Activated T-helper 2 cell treated with anti-CD3 and anti-CD28 coated beads, Interferon-gamma antibody, Interleukin-2, Interleukin-4, amounts not matched to agents 10 μg/mL and 5 μg/mL and 100 μg/mL, durations not matched to agents 14 hours and 24 hours and 36 hours (primary cell): ENCODE measurements at regions not wholly inside any gene's neighbourhood (a gene's known extent, or its start where the extent isn't known, plus 50 kb on each side); places are given as distances from the start of the nearest gene placed in this dataset.

Experiments used
- DNase-seq: peaks from one replicate; pipeline ENCODE4 v3.0.0; 2021; ENCODE audit warnings: low spot score
- H3K27ac Mint-ChIP-seq: one replicate; pipeline ENCODE4 v1.8.0; 2021; ENCODE audit warnings: mixed read lengths
- H3K27me3 Mint-ChIP-seq: one replicate; pipeline ENCODE4 v1.8.0; 2021; ENCODE audit warnings: low read depth, mixed read lengths
- H3K36me3 Mint-ChIP-seq: one replicate; pipeline ENCODE4 v1.8.0; 2021; ENCODE audit warnings: low read depth, mixed read lengths
- H3K4me1 Mint-ChIP-seq: one replicate; pipeline ENCODE4 v1.8.0; 2021; ENCODE audit warnings: low read depth, mixed read lengths
- H3K4me3 Mint-ChIP-seq: one replicate; pipeline ENCODE4 v1.8.0; 2021; ENCODE audit warnings: low read depth, mild to moderate bottlenecking, moderate library complexity, mixed read lengths
- H3K9me3 Mint-ChIP-seq: one replicate; pipeline ENCODE4 v1.8.0; 2021; ENCODE audit warnings: mixed read lengths
- intact Hi-C: fragments of 100-400 bp; cut with micrococcal nuclease; formaldehyde crosslinking; loops from one replicate; pipeline ENCODE4 v1.15.1; 2023

DNA sequence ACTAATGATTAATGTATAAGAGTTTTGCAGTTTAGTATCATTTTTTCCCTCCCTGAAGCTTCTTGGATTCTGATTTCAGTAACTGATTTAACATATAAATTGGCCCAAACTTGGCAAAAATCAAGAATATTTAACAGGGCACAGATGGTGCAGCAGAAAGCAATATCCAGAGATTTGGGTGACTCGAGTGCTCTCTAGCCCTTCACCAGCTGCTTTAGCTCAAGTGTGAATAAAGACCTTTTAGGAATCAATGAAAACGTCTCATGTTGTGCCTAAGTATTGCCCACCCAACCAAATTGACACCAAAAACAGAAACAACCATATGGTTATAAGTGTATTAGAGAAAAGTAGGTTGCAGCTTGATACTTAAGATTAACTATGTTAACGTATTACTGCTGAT is 933.4 kb upstream of the PTPRD start:
- peaks cover 24% of the 10 kb centered on the region for H3K9me3 Mint-ChIP-seq
- H3K36me3 Mint-ChIP-seq = no peaks in the 10 kb centered on the region
- H3K27ac Mint-ChIP-seq = no peak overlapping the region
- no peaks in the 10 kb centered on the region for H3K27me3 Mint-ChIP-seq
- H3K4me1 Mint-ChIP-seq = no peaks in the 10 kb centered on the region
- no peak for DNase-seq
- intact Hi-C loops = no loop called here
- no peak overlapping the region for H3K4me3 Mint-ChIP-seq

DNA sequence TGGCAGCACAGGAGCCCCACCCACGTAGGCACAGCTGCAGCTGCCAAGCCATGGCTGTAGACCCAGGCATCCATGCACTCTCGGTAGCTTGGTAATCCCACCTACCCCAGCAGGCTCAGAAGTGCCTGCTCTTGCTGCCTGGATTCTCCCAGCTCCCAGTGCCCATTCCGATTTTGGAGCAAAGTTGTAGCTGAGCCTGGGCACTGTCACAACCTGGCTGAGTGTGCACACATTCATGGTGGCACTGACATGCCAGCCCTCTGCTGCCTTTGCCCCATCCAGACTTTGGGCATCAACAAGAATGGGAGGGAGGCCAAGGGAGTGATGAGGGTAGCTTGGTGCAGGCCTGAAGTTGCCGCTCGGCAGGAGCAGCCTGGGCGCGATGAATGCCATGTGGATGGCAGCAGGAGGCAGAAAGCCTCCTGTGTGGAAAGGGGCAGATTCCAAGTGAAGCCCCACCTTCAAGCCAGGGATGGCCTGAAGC is 936.6 kb upstream of the PTPRD start:
- intact Hi-C loops = no loop called here
- no peaks in the 10 kb centered on the region for H3K27me3 Mint-ChIP-seq
- DNase-seq = no peak
- peaks cover 25% of the 10 kb centered on the region for H3K9me3 Mint-ChIP-seq
- H3K36me3 Mint-ChIP-seq = no peaks in the 10 kb centered on the region
- H3K4me1 Mint-ChIP-seq = no peaks in the 10 kb centered on the region
- H3K4me3 Mint-ChIP-seq = no peak overlapping the region
- no peak overlapping the region for H3K27ac Mint-ChIP-seq

DNA sequence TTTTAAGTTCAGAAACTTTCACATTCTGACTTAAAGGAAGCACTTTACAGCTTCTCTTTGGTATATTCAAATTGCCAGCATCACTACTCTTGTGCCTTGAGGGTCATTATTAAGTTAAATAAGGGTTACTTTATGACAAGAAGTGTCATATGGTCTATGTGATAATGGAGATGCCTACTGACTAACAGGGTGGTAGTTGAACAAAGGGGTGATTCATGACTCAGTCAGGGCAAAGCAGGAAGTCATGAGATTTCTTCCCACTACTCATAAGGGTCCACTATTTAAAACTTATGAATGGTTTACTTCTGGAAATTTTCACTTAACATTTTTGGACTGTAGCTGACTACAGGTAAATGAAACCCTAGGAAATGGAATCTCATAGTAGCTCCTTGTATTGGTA is 938.3 kb upstream of the PTPRD start:
- H3K4me1 Mint-ChIP-seq = no peaks in the 10 kb centered on the region
- intact Hi-C loops = no loop called here
- H3K27me3 Mint-ChIP-seq = no peaks in the 10 kb centered on the region

DNA sequence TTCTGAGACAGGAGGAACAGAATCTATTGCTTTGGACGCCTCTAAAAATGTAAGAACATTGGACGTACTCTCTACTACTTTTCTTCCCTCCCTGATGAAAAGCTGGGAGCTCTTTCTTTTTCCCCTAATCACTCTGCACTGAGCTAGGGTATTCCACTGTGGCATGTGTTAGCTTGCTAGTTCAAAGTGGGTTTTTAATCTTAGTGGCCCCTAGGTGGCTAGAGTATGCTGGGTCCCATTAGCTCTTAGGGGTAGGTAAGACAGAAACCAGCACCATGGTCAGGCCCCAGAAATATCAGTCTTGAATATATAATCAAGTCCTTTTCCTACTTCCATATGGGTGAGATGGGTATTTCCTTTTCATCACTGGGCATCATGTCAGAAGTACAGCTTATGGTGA is 945.2 kb upstream of the PTPRD start:
- H3K4me1 Mint-ChIP-seq = no peaks in the 10 kb centered on the region
- no peaks in the 10 kb centered on the region for H3K27me3 Mint-ChIP-seq
- intact Hi-C loops = no loop called here
- no peak overlapping the region for H3K27ac Mint-ChIP-seq
- H3K36me3 Mint-ChIP-seq = no peaks in the 10 kb centered on the region
- H3K4me3 Mint-ChIP-seq = no peak overlapping the region
- no peak for DNase-seq
- H3K9me3 Mint-ChIP-seq = peaks cover 59% of the 10 kb centered on the region

More for the DNA sequence above, 938.3 kb upstream of the PTPRD start:
- DNase-seq = no peak
- Mint-ChIP-seq H3K36me3 (no peaks in the 10 kb centered on the region), H3K27ac (no peak overlapping the region), H3K4me3 (no peak overlapping the region), H3K9me3 (peaks cover 35% of the 10 kb centered on the region)

DNA sequence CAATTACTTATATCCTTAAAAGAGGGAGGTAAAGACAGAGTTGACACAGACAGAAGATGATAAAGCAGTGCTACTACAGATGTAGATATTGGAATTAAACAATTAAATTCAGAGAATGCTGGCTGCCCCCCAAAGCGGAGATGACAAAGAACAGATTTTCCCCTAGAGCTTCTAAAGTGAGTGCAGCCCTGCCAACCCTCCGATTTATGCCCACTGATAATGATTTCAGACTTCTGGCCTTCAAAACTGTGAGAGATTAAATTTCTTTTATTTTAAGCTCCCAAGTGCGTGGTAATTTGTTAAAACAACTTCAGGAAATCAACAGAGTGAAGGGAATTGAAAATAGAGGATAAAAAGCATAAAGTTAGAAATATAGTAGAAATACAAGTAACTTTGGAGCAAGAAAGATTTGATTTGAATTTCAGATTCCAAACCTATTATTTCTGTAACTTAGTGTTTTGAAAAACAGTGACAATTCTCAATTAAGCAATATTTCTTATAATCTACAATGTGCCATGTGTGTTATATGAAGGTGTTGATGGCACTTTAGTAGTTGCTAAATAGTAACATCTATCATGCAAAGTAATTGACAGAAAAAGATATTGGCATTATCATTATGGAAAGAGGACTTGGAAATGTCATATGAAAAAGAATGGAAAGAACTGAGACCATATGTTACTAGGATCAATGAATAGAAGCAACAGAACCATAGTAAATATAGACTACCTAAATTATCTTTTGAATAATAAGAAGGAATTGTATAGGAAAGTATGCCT is 946.4 kb upstream of the PTPRD start:
- Mint-ChIP-seq H3K27me3 (no peaks in the 10 kb centered on the region), H3K4me1 (no peaks in the 10 kb centered on the region), H3K4me3 (no peak overlapping the region), H3K27ac (no peak overlapping the region), H3K9me3 (peaks cover 55% of the 10 kb centered on the region), H3K36me3 (no peaks in the 10 kb centered on the region)
- intact Hi-C loops = no loop called here
- no peak for DNase-seq

DNA sequence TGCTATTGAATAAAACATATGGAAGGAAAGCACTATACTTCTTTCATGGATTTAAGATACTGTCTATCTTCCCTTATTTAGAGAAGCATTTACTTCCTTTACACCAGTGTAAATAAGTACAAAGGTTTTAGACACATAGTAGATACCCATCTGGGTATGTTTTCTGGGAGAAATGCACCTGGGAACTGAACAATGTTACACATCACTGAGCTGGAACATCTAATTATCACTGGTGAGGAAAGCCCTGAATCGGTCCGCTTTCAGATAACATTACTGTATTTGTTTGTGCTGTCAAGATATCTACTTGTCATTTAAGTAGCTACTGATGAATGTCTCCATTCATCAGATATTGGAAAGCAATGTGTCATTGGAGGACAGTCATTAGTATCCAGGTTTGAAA is 964.7 kb upstream of the PTPRD start:
- intact Hi-C loops = no loop called here
- no peak for DNase-seq
- no peaks in the 10 kb centered on the region for H3K4me1 Mint-ChIP-seq
- H3K27me3 Mint-ChIP-seq = no peaks in the 10 kb centered on the region
- H3K4me3 Mint-ChIP-seq = no peak overlapping the region
- no peaks in the 10 kb centered on the region for H3K36me3 Mint-ChIP-seq
- no peak overlapping the region for H3K27ac Mint-ChIP-seq
- H3K9me3 Mint-ChIP-seq = peaks cover 37% of the 10 kb centered on the region

DNA sequence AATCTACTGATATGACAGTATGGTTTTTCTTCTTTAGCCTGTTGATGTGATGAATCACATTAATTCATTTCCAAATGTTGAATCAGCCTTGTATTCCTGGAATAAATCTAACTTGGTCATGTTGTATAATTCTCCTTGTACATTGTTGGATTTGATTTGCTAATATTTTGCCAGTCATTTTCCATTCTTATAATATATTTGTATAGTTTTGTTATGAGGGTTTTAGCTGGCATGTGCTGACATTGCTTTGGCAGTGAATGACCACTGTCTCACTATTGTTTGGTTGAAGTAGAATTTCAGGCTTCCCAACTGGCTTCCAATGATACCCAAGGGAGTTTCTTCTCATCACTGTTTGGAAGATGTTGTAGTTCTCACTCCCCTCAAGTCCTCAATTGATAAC is 983.0 kb upstream of the PTPRD start:
- intact Hi-C loops = no loop called here
- Mint-ChIP-seq H3K4me3 (no peak overlapping the region), H3K9me3 (peaks cover 40% of the 10 kb centered on the region), H3K36me3 (no peaks in the 10 kb centered on the region), H3K4me1 (no peaks in the 10 kb centered on the region), H3K27ac (no peak overlapping the region), H3K27me3 (no peaks in the 10 kb centered on the region)
- DNase-seq = no peak

DNA sequence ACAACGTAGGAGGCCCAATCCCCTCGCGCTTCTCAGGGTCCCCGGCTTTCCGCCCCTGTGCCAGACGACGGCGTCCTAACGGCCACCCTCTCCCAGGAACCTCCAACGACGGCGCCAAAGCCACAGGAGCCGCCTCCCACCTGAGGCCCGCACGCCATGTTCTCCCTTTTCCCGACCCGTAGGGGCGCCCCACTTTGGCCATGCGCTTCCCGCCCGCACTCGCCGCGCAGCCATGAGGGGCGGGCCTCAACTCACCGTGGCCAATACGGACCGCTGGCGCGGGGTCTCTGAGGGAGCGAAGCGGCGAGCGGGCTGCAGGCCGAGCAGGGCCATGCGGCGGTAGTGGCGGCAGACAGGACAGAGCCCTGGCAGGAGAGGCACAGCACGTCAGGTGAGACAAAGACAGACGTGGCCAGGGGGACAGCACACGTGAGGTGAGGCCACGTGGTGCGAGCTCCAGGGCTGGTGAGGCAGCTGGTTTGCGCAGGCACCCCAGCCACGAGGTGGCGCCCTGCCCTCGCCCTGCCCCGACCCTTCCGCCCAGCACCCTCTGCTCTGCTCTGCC is 1005.5 kb upstream of the PTPRD start:
- no peak overlapping the region for H3K27ac Mint-ChIP-seq
- no peaks in the 10 kb centered on the region for H3K36me3 Mint-ChIP-seq
- no peak overlapping the region for H3K4me3 Mint-ChIP-seq
- DNase-seq = no peak
- no peaks in the 10 kb centered on the region for H3K27me3 Mint-ChIP-seq
- intact Hi-C loops = no loop called here
- peaks cover 57% of the 10 kb centered on the region for H3K9me3 Mint-ChIP-seq
- H3K4me1 Mint-ChIP-seq = no peaks in the 10 kb centered on the region

DNA sequence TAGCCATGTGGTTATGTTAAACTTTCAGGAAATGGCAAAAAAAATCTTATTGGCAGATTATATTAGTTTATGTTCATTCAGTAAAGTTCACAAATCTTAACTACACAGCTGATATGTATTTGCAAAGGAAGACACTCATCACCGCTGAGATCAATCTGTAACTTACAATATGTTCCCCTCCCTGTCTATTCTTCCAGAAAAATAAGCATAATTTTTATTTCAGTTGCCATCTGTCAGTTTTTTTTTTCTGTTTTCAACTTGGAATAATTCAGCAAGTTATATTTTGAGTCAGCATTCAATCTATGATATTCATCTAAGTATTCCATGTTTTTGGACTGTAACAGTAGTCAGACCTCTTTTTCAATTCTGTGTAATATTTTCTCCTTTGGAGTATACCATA is 1019.9 kb upstream of the PTPRD start:
- peaks cover 44% of the 10 kb centered on the region for H3K9me3 Mint-ChIP-seq
- no peak overlapping the region for H3K4me3 Mint-ChIP-seq
- intact Hi-C loops = no loop called here
- H3K36me3 Mint-ChIP-seq = no peaks in the 10 kb centered on the region
- DNase-seq = no peak
- H3K27ac Mint-ChIP-seq = no peak overlapping the region
- H3K27me3 Mint-ChIP-seq = no peaks in the 10 kb centered on the region
- no peaks in the 10 kb centered on the region for H3K4me1 Mint-ChIP-seq

DNA sequence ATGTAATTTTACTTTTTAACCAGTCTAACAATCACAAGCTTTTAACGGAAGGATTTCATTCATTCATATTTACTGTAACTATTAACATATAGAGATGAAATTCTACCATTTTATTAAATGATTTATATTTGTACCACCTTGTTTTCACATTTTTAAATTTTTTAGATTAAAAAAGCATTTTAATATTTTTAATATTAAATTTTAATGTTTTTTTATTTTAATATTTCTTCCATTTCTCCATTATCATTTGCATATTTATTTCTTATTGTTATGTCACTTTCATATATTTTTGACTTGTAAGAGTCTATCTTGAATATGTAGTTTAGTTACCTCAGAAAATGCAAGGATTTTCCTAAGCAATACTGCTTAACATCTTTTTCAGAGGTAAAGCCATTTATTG is 1034.0 kb upstream of the PTPRD start:
- intact Hi-C loops = no loop called here
- no peaks in the 10 kb centered on the region for H3K4me1 Mint-ChIP-seq
- H3K27ac Mint-ChIP-seq = no peak overlapping the region
- no peaks in the 10 kb centered on the region for H3K27me3 Mint-ChIP-seq
- no peak overlapping the region for H3K4me3 Mint-ChIP-seq
- H3K36me3 Mint-ChIP-seq = no peaks in the 10 kb centered on the region
- peaks cover 48% of the 10 kb centered on the region for H3K9me3 Mint-ChIP-seq
- no peak for DNase-seq

DNA sequence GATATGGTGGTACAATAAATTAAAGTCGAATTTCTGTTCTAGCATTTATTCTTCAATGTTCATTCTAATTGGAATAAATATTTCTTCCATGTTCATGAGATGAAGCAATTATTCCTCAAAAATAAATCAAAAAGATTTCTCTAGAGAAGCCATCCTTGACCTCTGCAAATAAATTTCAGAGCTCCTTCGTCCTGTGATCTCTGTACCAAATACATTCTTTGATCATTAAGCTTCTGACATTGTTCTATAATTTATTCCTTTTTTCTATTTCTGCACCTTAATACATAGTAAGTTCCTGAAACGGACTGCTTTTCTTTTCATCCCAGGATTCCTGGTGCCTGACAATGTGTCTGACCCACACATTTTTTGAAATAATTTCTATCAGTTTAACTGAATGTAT is 1039.3 kb upstream of the TYRP1 start:
- no peak for DNase-seq
- intact Hi-C loops = no loop called here

DNA sequence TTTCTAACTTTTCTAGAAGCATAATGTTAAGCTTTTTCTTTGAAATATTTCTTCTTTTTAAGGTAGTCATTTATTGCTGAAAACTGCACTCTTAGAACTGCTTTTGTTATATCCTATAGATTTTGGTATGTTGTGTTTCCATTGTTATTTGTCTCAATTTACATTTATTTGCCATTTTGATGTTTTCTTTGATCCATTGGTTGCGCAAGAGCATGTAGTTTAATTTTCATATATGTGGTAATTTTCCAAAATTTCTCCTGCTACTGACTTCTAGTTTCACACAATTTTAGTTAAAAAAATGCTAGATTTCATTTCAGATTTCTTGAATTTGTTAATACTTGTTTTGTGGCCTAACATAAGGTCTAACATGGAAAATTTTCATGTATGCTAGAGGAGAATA is 1029.3 kb upstream of the TYRP1 start:
- H3K27ac Mint-ChIP-seq = no peak overlapping the region
- H3K36me3 Mint-ChIP-seq = no peaks in the 10 kb centered on the region
- no peak for DNase-seq
- no peaks in the 10 kb centered on the region for H3K27me3 Mint-ChIP-seq
- no peak overlapping the region for H3K4me3 Mint-ChIP-seq
- intact Hi-C loops = no loop called here
- H3K9me3 Mint-ChIP-seq = peaks cover 39% of the 10 kb centered on the region
- H3K4me1 Mint-ChIP-seq = no peaks in the 10 kb centered on the region

More for the DNA sequence above, 1039.3 kb upstream of the TYRP1 start:
- H3K4me3 Mint-ChIP-seq = no peak overlapping the region
- H3K27me3 Mint-ChIP-seq = no peaks in the 10 kb centered on the region
- no peak overlapping the region for H3K27ac Mint-ChIP-seq
- no peaks in the 10 kb centered on the region for H3K4me1 Mint-ChIP-seq
- H3K36me3 Mint-ChIP-seq = no peaks in the 10 kb centered on the region
- H3K9me3 Mint-ChIP-seq = peaks cover 46% of the 10 kb centered on the region

DNA sequence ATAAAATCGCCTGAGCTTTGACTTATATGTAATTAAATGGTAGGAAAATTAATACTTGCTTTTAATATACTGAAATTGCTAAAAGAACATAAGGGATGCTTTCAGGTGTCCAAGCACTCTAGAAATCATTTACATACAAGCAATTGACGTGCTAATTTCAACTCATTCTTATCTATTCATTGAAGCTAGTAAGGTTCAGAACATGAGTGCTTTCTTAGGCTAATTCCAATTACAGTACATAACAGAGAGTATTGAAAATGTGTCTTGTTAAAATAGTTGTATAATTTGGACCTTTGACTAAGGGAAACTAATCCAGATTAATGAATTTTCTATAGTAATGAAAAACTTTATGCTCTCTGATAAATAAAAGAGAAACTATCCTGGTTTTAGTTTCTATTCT is 1016.4 kb upstream of the TYRP1 start:
- Mint-ChIP-seq H3K36me3 (no peaks in the 10 kb centered on the region), H3K9me3 (peaks cover 59% of the 10 kb centered on the region), H3K4me1 (no peaks in the 10 kb centered on the region), H3K27me3 (no peaks in the 10 kb centered on the region), H3K4me3 (no peak overlapping the region), H3K27ac (no peak overlapping the region)
- intact Hi-C loops = no loop called here
- DNase-seq = no peak
